ENCODE measurements at regions not wholly inside any gene's neighbourhood (a gene's known extent, or its start where the extent isn't known, plus 50 kb on each side); places are given as distances from the start of the nearest gene placed in this dataset.

DNA sequence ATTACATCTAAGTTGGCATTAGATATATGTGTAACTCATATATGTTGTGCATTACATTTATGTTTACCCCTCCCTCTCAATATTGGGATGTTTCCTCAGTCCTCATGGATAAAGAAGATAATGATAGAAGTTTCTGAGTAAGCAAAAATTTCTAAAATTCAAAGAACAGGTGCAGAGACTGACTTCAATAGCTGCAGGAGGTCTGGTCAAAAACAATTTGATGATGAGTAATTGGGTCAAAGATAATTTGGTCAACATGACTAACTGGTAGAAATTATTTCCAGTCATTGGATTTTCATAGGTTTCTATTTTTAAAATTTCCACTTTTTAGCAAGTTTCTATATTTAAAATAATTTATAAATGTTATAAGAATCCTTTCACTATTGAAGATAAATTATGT lies 1130.9 kb upstream of the SLC39A10 start:
- no peak for TF ChIP-seq YY1 (IDR thresholded peaks at IDR 0.05; ENCODE audit: low read depth)
- TF ChIP-seq, protein P1, sequence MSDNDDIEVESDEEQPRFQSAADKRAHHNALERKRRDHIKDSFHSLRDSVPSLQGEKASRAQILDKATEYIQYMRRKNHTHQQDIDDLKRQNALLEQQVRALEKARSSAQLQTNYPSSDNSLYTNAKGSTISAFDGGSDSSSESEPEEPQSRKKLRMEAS (IDR thresholded peaks at IDR 0.05), result no peak

DNA sequence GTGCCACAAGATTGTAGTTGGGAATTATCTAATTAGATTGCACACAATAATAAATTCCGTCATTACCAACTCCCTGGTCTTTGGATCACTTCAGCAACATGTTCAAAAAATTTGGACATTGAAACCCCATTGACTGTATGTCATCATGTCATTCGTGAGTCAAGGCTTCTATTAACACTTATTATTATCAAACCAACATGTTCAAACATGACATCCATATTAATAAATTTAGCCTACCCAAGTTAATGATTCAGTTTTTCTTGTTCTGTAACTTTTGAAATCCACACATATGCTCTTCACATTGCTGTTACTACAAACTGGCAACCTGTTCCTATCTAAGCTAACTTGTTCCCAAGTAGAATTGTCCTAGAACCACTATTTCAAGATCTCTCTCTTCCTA lies 1142.7 kb upstream of the SLC39A10 start:
- TF ChIP-seq, protein P2, sequence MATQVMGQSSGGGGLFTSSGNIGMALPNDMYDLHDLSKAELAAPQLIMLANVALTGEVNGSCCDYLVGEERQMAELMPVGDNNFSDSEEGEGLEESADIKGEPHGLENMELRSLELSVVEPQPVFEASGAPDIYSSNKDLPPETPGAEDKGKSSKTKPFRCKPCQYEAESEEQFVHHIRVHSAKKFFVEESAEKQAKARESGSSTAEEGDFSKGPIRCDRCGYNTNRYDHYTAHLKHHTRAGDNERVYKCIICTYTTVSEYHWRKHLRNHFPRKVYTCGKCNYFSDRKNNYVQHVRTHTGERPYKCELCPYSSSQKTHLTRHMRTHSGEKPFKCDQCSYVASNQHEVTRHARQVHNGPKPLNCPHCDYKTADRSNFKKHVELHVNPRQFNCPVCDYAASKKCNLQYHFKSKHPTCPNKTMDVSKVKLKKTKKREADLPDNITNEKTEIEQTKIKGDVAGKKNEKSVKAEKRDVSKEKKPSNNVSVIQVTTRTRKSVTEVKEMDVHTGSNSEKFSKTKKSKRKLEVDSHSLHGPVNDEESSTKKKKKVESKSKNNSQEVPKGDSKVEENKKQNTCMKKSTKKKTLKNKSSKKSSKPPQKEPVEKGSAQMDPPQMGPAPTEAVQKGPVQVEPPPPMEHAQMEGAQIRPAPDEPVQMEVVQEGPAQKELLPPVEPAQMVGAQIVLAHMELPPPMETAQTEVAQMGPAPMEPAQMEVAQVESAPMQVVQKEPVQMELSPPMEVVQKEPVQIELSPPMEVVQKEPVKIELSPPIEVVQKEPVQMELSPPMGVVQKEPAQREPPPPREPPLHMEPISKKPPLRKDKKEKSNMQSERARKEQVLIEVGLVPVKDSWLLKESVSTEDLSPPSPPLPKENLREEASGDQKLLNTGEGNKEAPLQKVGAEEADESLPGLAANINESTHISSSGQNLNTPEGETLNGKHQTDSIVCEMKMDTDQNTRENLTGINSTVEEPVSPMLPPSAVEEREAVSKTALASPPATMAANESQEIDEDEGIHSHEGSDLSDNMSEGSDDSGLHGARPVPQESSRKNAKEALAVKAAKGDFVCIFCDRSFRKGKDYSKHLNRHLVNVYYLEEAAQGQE (IDR thresholded peaks at IDR 0.05; ENCODE audit: low read depth), result no peak
- no peak for TF ChIP-seq TAF1 (IDR thresholded peaks at IDR 0.05; ENCODE audit: low read depth)
- TF ChIP-seq, protein P1 (IDR thresholded peaks at IDR 0.05), result no peak
- no peak for TF ChIP-seq CEBPB (IDR thresholded peaks at IDR 0.05)
- no peak for TF ChIP-seq EP300 (IDR thresholded peaks at IDR 0.05; ENCODE audit: borderline replicate concordance)
- TF ChIP-seq CREB1 (IDR thresholded peaks at IDR 0.05; ENCODE audit: low read depth), result no peak
- TF ChIP-seq ZBTB7A (IDR thresholded peaks at IDR 0.05; ENCODE audit: low read depth), result no peak
- no peak for TF ChIP-seq EGR1 (IDR thresholded peaks at IDR 0.05)
- TF ChIP-seq TEAD4 (IDR thresholded peaks at IDR 0.05), result no peak
- no peak for TF ChIP-seq YY1 (IDR thresholded peaks at IDR 0.05; ENCODE audit: low read depth)
- TF ChIP-seq FOXM1 (IDR thresholded peaks at IDR 0.05; ENCODE audit: borderline replicate concordance, low read depth), result no peak

DNA sequence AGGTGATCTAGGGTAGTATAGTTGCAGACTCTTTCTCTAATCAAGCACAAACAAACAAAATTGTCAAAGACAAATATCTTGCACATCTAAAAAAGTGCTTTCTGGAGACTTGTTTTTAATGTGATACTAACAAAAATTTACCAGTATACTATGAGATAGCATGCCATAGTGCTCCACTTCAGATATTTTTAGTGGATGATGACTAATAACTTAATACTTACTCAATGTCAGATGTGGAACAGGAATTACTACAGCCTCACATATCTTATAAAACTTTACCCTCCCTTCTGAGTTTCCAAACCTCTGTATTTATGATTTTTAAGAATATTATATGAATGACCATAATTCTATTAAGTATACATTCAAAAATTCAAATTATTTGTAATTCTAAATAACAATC lies 1162.0 kb upstream of the SLC39A10 start:
- TF ChIP-seq TCF12 (IDR thresholded peaks at IDR 0.05; ENCODE audit: low read depth) (no peak), TAF1 (IDR thresholded peaks at IDR 0.05; ENCODE audit: low read depth) (no peak), ZBTB7A (IDR thresholded peaks at IDR 0.05; ENCODE audit: low read depth) (no peak), YY1 (IDR thresholded peaks at IDR 0.05; ENCODE audit: low read depth) (no peak), EGR1 (IDR thresholded peaks at IDR 0.05) (no peak), NFIC (IDR thresholded peaks at IDR 0.05) (no peak), CREB1 (IDR thresholded peaks at IDR 0.05; ENCODE audit: low read depth) (no peak), FOXM1 (IDR thresholded peaks at IDR 0.05; ENCODE audit: borderline replicate concordance, low read depth) (no peak), TEAD4 (IDR thresholded peaks at IDR 0.05) (no peak), EP300 (IDR thresholded peaks at IDR 0.05; ENCODE audit: borderline replicate concordance) (no peak)
- TF ChIP-seq, protein P2 (IDR thresholded peaks at IDR 0.05; ENCODE audit: low read depth), result no peak
- TF ChIP-seq, protein P3, sequence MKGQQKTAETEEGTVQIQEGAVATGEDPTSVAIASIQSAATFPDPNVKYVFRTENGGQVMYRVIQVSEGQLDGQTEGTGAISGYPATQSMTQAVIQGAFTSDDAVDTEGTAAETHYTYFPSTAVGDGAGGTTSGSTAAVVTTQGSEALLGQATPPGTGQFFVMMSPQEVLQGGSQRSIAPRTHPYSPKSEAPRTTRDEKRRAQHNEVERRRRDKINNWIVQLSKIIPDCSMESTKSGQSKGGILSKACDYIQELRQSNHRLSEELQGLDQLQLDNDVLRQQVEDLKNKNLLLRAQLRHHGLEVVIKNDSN (IDR thresholded peaks at IDR 0.05), result no peak
- TF ChIP-seq, protein P1 (IDR thresholded peaks at IDR 0.05), result no peak

DNA sequence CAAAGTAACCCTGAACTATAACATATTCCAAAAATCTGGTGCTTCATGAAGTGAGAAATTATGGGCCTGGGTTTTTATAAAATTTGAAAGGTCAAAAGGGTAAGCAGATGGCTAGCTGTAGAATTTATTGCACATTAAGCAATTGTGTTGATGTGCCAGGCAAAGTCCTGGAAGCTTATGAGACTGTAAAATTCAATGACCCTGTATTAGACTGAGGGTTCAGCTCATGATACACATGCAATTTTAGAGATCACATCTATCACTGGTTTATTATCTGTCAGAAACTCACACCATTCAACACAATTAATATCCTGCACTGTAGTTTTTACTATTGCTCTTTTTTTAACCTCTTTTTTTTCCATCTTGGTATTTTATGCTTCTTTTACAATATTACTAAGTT lies 1162.6 kb upstream of the SLC39A10 start:
- TF ChIP-seq TAF1 (IDR thresholded peaks at IDR 0.05; ENCODE audit: low read depth) (no peak), NFIC (IDR thresholded peaks at IDR 0.05) (no peak), TCF12 (IDR thresholded peaks at IDR 0.05; ENCODE audit: low read depth) (no peak), ZBTB7A (IDR thresholded peaks at IDR 0.05; ENCODE audit: low read depth) (no peak), EGR1 (IDR thresholded peaks at IDR 0.05) (no peak), YY1 (IDR thresholded peaks at IDR 0.05; ENCODE audit: low read depth) (no peak), RAD21 (IDR thresholded peaks at IDR 0.05; ENCODE audit: low read depth) (no peak)
- TF ChIP-seq, protein P3 (IDR thresholded peaks at IDR 0.05), result no peak
- TF ChIP-seq, protein P1 (IDR thresholded peaks at IDR 0.05), result no peak

DNA sequence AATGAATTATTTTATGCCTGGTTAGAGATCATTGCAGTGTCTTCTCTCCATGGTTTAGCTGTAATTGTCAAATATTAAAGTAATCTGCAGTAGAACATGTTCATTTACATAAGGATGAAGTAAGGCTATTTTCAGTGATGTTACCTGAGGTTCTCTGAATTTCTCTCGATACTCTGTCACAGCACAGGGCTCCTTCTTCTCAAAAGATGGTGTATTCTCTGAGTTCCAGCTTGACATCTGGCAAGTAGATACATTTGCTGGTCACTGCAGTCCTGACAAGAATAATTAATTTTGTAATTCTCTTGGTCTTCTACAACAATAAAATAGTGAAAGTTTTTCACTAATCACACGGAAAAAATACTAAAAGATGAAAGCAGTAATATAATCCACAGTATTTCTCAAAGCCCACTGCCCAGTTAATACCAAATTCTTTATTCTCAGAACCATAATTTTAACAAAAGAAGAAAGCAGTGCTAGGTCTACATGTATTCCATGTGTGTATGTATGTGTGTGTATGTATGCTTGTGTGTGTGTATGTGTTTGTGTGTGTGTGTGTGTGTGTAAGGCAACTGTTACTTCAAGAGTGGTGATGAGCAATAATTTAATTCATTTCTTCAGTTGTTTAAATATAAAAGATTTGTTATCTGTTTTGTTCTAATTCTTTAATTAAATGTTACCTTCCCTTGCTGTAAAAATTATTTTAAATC lies 1165.5 kb upstream of the SLC39A10 start:
- TF ChIP-seq ZBTB7A (IDR thresholded peaks at IDR 0.05; ENCODE audit: low read depth) (no peak), EGR1 (IDR thresholded peaks at IDR 0.05) (no peak)

DNA sequence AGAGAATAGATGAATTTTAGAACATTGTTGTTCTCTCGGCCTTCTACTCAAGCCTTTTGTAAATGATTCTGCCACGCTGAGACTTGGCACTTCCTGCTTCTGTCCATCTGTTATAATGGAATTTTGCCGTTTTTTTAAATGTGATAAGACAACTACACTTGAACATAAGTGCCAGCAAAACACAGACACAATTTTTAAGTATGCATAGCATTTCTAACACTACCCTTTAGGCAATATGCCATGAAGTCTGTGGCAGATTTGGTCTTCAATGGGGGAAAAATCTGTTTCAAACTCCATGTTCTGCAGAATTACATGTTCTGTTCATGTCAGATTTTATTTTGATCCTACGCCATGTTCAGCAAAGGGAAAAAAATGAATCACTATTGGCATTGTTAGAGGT lies 1170.7 kb upstream of the SLC39A10 start:
- no peak for TF ChIP-seq EGR1 (IDR thresholded peaks at IDR 0.05)
- TF ChIP-seq TCF12 (IDR thresholded peaks at IDR 0.05; ENCODE audit: low read depth), result no peak
- TF ChIP-seq ZBTB7A (IDR thresholded peaks at IDR 0.05; ENCODE audit: low read depth), result no peak
- TF ChIP-seq TEAD4 (IDR thresholded peaks at IDR 0.05), result no peak
- TF ChIP-seq, protein P3 (IDR thresholded peaks at IDR 0.05), result no peak
- TF ChIP-seq CEBPB (IDR thresholded peaks at IDR 0.05), result no peak
- TF ChIP-seq CREB1 (IDR thresholded peaks at IDR 0.05; ENCODE audit: low read depth), result no peak
- TF ChIP-seq YY1 (IDR thresholded peaks at IDR 0.05; ENCODE audit: low read depth), result no peak
- no peak for TF ChIP-seq NFIC (IDR thresholded peaks at IDR 0.05)
- TF ChIP-seq, protein P1 (IDR thresholded peaks at IDR 0.05), result no peak
- no peak for TF ChIP-seq TAF1 (IDR thresholded peaks at IDR 0.05; ENCODE audit: low read depth)
- TF ChIP-seq RAD21 (IDR thresholded peaks at IDR 0.05; ENCODE audit: low read depth), result no peak
- TF ChIP-seq, protein P2 (IDR thresholded peaks at IDR 0.05; ENCODE audit: low read depth), result no peak
- no peak for TF ChIP-seq EP300 (IDR thresholded peaks at IDR 0.05; ENCODE audit: borderline replicate concordance)
- no peak for TF ChIP-seq FOXM1 (IDR thresholded peaks at IDR 0.05; ENCODE audit: borderline replicate concordance, low read depth)
